ENCODE measurements at regions not wholly inside any gene's neighbourhood (a gene's known extent, or its start where the extent isn't known, plus 50 kb on each side); places are given as distances from the start of the nearest gene placed in this dataset.

DNA sequence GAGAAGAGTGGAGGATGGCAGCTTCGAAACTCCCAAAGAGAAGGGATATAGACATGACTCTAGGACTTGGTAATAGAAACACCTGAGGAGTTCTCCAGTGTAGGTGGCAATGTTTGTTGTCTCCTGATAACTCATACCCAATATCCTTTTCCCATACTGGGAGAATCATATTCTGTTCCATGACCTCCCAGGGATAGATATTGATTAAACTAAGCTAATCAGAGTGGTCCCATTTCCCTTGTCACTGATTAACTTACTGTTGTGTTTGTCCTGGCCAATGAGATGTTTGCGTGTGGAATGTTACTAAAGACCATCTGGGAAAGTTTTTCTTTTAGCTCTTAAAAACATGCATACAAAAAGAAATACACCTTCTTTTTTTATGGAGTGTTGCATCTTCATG, 85.6 kb downstream of the RPL22L1 start:
- TF ChIP-seq, protein P1, sequence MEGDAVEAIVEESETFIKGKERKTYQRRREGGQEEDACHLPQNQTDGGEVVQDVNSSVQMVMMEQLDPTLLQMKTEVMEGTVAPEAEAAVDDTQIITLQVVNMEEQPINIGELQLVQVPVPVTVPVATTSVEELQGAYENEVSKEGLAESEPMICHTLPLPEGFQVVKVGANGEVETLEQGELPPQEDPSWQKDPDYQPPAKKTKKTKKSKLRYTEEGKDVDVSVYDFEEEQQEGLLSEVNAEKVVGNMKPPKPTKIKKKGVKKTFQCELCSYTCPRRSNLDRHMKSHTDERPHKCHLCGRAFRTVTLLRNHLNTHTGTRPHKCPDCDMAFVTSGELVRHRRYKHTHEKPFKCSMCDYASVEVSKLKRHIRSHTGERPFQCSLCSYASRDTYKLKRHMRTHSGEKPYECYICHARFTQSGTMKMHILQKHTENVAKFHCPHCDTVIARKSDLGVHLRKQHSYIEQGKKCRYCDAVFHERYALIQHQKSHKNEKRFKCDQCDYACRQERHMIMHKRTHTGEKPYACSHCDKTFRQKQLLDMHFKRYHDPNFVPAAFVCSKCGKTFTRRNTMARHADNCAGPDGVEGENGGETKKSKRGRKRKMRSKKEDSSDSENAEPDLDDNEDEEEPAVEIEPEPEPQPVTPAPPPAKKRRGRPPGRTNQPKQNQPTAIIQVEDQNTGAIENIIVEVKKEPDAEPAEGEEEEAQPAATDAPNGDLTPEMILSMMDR (IDR thresholded peaks at IDR 0.05) = no peak
- TF ChIP-seq POLR2A (IDR thresholded peaks at IDR 0.05) = no peak

All from uterus (tissue), 2 donors.